SK-N-MC (cell line): ENCODE measurements at regions not wholly inside any gene's neighbourhood (a gene's known extent, or its start where the extent isn't known, plus 50 kb on each side); places are given as distances from the start of the nearest gene placed in this dataset.

Experiments
- EZH2 ChIP-seq: fragments of 200-600 bp; sonication (generic); IDR thresholded peaks from one replicate; pipeline ENCODE4 v1.6.1; 2017; ENCODE audit warnings: antibody characterized with exemption
- POLR2AphosphoS5 ChIP-seq: IDR thresholded peaks from 2 replicates; pipeline ENCODE4 v1.6.1; 2012; ENCODE audit warnings: mild to moderate bottlenecking, low read depth, low read length, borderline replicate concordance

- TF ChIP-seq POLR2AphosphoS5 (no peak), EZH2 (no peak)
These were observed 270.3 kb upstream of the GRIA3 start for GRCh38 chrX:122913764-122914163.
